HG03135 (cell line): ENCODE measurements at regions not wholly inside any gene's neighbourhood (a gene's known extent, or its start where the extent isn't known, plus 50 kb on each side); places are given as distances from the start of the nearest gene placed in this dataset.

Source experiments
- ATAC-seq: cut with Tn5 transposase; IDR thresholded peaks from one replicate; pipeline ENCODE4 v1.9.1; 2021; ENCODE audit warnings: mild to moderate bottlenecking, moderate library complexity; ENCODE audit not compliant: unreplicated experiment

- no peak for ATAC-seq
These were observed 263.2 kb downstream of the BUD13 start for GRCh38 chr11:116509551-116509950.

- no peak for ATAC-seq
These were observed 264.7 kb downstream of the BUD13 start for GRCh38 chr11:116507849-116508695.

GRCh38 chr11:116507016-116507415, 265.8 kb downstream of the BUD13 start:
- ATAC-seq: no peak

- ATAC-seq: no peak
These were observed 266.4 kb downstream of the BUD13 start for GRCh38 chr11:116506263-116506825.

GRCh38 chr11:116505298-116506262, 267.2 kb downstream of the BUD13 start:
- no peak for ATAC-seq

- ATAC-seq: no peak
These were observed 268.1 kb downstream of the BUD13 start for GRCh38 chr11:116504541-116505297.

GRCh38 chr11:116503216-116504160, 269.3 kb downstream of the BUD13 start:
- ATAC-seq: no peak

- no peak for ATAC-seq
These were observed 270.1 kb downstream of the BUD13 start for GRCh38 chr11:116502641-116503061.

GRCh38 chr11:116501728-116502127, 271.1 kb downstream of the BUD13 start:
- ATAC-seq: no peak

GRCh38 chr11:116500947-116501602, 271.7 kb downstream of the BUD13 start:
- ATAC-seq: no peak

- ATAC-seq: no peak
These were observed 272.5 kb downstream of the BUD13 start for GRCh38 chr11:116500026-116500946.

- ATAC-seq: no peak
These were observed 273.3 kb downstream of the BUD13 start for GRCh38 chr11:116499396-116500003.

GRCh38 chr11:116498161-116498560, 274.6 kb downstream of the BUD13 start:
- ATAC-seq: no peak

- ATAC-seq: no peak
These were observed 280.2 kb downstream of the BUD13 start for GRCh38 chr11:116492600-116492999.

- no peak for ATAC-seq
These were observed 283.9 kb downstream of the BUD13 start for GRCh38 chr11:116488836-116489389.

- no peak for ATAC-seq
These were observed 287.4 kb downstream of the BUD13 start for GRCh38 chr11:116485425-116485824.

GRCh38 chr11:116482716-116483115, 290.1 kb downstream of the BUD13 start:
- ATAC-seq: no peak
